Fibroblast of gingiva (primary cell): ENCODE measurements at regions not wholly inside any gene's neighbourhood (a gene's known extent, or its start where the extent isn't known, plus 50 kb on each side); places are given as distances from the start of the nearest gene placed in this dataset.

ENCODE experiments used
- DNase-seq: peaks from one replicate; pipeline ENCODE4 v3.0.0-alpha.2; 2011; ENCODE audit warnings: low read depth

- no peak for DNase-seq
Measured at GRCh38 chr3:104635872-104636580, 730.7 kb upstream of the ALCAM start.

- no peak for DNase-seq
Measured at GRCh38 chr3:104642827-104643226, 723.9 kb upstream of the ALCAM start.

GRCh38 chr3:104646196-104646595, 720.5 kb upstream of the ALCAM start:
- DNase-seq = no peak

GRCh38 chr3:104648823-104649222, 717.9 kb upstream of the ALCAM start:
- DNase-seq = no peak

- no peak for DNase-seq
Measured at GRCh38 chr3:104669083-104669482, 697.6 kb upstream of the ALCAM start.

GRCh38 chr3:104672331-104672730, 694.4 kb upstream of the ALCAM start:
- no peak for DNase-seq

- no peak for DNase-seq
Measured at GRCh38 chr3:104673981-104674380, 692.7 kb upstream of the ALCAM start.

GRCh38 chr3:104676241-104676640, 690.5 kb upstream of the ALCAM start:
- DNase-seq = no peak

GRCh38 chr3:104677932-104678331, 688.8 kb upstream of the ALCAM start:
- DNase-seq = no peak

- no peak for DNase-seq
Measured at GRCh38 chr3:104685492-104685891, 681.2 kb upstream of the ALCAM start.

- no peak for DNase-seq
Measured at GRCh38 chr3:104687362-104687761, 679.3 kb upstream of the ALCAM start.

- DNase-seq = no peak
Measured at GRCh38 chr3:104696470-104696869, 670.2 kb upstream of the ALCAM start.

- DNase-seq = no peak
Measured at GRCh38 chr3:104711406-104711805, 655.3 kb upstream of the ALCAM start.

GRCh38 chr3:104715972-104716371, 650.7 kb upstream of the ALCAM start:
- DNase-seq = no peak

- no peak for DNase-seq
Measured at GRCh38 chr3:104717828-104718196, 648.9 kb upstream of the ALCAM start.

GRCh38 chr3:104723000-104723399, 643.7 kb upstream of the ALCAM start:
- DNase-seq = no peak

- DNase-seq = no peak
Measured at GRCh38 chr3:104731074-104731473, 635.6 kb upstream of the ALCAM start.

- DNase-seq = no peak
Measured at GRCh38 chr3:104734627-104735026, 632.1 kb upstream of the ALCAM start.

- no peak for DNase-seq
Measured at GRCh38 chr3:104735691-104736090, 631.0 kb upstream of the ALCAM start.

GRCh38 chr3:104738271-104738670, 628.4 kb upstream of the ALCAM start:
- DNase-seq = no peak

- no peak for DNase-seq
Measured at GRCh38 chr3:104740874-104741379, 625.8 kb upstream of the ALCAM start.

GRCh38 chr3:104742044-104742443, 624.7 kb upstream of the ALCAM start:
- DNase-seq = no peak

- no peak for DNase-seq
Measured at GRCh38 chr3:104745313-104745712, 621.4 kb upstream of the ALCAM start.

- DNase-seq = no peak
Measured at GRCh38 chr3:104746056-104746455, 620.7 kb upstream of the ALCAM start.
